OCI-LY7 (cell line): ENCODE measurements at regions not wholly inside any gene's neighbourhood (a gene's known extent, or its start where the extent isn't known, plus 50 kb on each side); places are given as distances from the start of the nearest gene placed in this dataset.

Experiments used
- CTCF ChIP-seq: fragments of 200-600 bp; sonication (generic); conservative IDR thresholded peaks from 2 replicates; pipeline ENCODE4 v1.5.1; 2014; ENCODE audit warnings: mild to moderate bottlenecking, antibody characterized with exemption, low read length, moderate library complexity, mixed read lengths
- EZH2phosphoT487 ChIP-seq: fragments of 200-600 bp; sonication (generic); IDR thresholded peaks from 2 replicates; pipeline ENCODE4 v1.6.1; 2018; ENCODE audit warnings: low read depth, borderline replicate concordance, mild to moderate bottlenecking, mixed run types, antibody characterized with exemption, low read length, moderate library complexity, mixed read lengths

GRCh38 chr6:165758441-165758840, 95.4 kb upstream of the PDE10A start:
- TF ChIP-seq CTCF: no peak
- no peak for TF ChIP-seq EZH2phosphoT487
